Fibroblast of the conjunctiva (primary cell): ENCODE measurements at regions not wholly inside any gene's neighbourhood (a gene's known extent, or its start where the extent isn't known, plus 50 kb on each side); places are given as distances from the start of the nearest gene placed in this dataset.
"Not testable (repeated sequence)": the region's sequence is repeated elsewhere in the genome, so short reads cannot be mapped to it uniquely, and the experiment has no call there.

Experiments used
- DNase-seq: peaks from one replicate; pipeline ENCODE4 v3.0.0-alpha.2; 2010; ENCODE audit warnings: low read depth

GRCh38 chr14:51444353-51445000 is 204.4 kb downstream of the TMX1 start:
- no peak for DNase-seq

- DNase-seq, result no peak
These were observed 204.9 kb downstream of the TMX1 start for GRCh38 chr14:51445001-51445390.

- no peak for DNase-seq
These were observed 204.9 kb upstream of the FRMD6 start for GRCh38 chr14:51446771-51447170.

GRCh38 chr14:51447411-51447810 is 204.3 kb upstream of the FRMD6 start:
- no peak for DNase-seq

GRCh38 chr14:51448831-51449670 is 202.7 kb upstream of the FRMD6 start:
- DNase-seq, result no peak

- no peak for DNase-seq
These were observed 202.0 kb upstream of the FRMD6 start for GRCh38 chr14:51449681-51450080.

- no peak for DNase-seq
These were observed 200.1 kb upstream of the FRMD6 start for GRCh38 chr14:51451561-51451960.

GRCh38 chr14:51453869-51454268 is 197.8 kb upstream of the FRMD6 start:
- DNase-seq, result no peak

GRCh38 chr14:51454351-51454750 is 197.4 kb upstream of the FRMD6 start:
- no peak for DNase-seq

- DNase-seq, result no peak
These were observed 196.5 kb upstream of the FRMD6 start for GRCh38 chr14:51455041-51455835.

- DNase-seq, result no peak
These were observed 193.7 kb upstream of the FRMD6 start for GRCh38 chr14:51457843-51458562.

- no peak for DNase-seq
These were observed 193.2 kb upstream of the FRMD6 start for GRCh38 chr14:51458563-51458955.

- no peak for DNase-seq
These were observed 191.7 kb upstream of the FRMD6 start for GRCh38 chr14:51460011-51460410.

- DNase-seq, result no peak
These were observed 189.5 kb upstream of the FRMD6 start for GRCh38 chr14:51462182-51462581.

GRCh38 chr14:51462706-51463105 is 189.0 kb upstream of the FRMD6 start:
- DNase-seq, result no peak

GRCh38 chr14:51463461-51463860 is 188.2 kb upstream of the FRMD6 start:
- DNase-seq, result no peak

GRCh38 chr14:51464411-51464810 is 187.3 kb upstream of the FRMD6 start:
- DNase-seq, result no peak

- DNase-seq, result no peak
These were observed 186.2 kb upstream of the FRMD6 start for GRCh38 chr14:51465486-51465885.

- DNase-seq, result not testable (repeated sequence)
These were observed 184.3 kb upstream of the FRMD6 start for GRCh38 chr14:51467392-51467791.

GRCh38 chr14:51468523-51468922 is 183.2 kb upstream of the FRMD6 start:
- no peak for DNase-seq

GRCh38 chr14:51472881-51473280 is 178.8 kb upstream of the FRMD6 start:
- no peak for DNase-seq

GRCh38 chr14:51473351-51473750 is 178.4 kb upstream of the FRMD6 start:
- no peak for DNase-seq
